H1 (cell line): ENCODE measurements at regions not wholly inside any gene's neighbourhood (a gene's known extent, or its start where the extent isn't known, plus 50 kb on each side); places are given as distances from the start of the nearest gene placed in this dataset.

ENCODE experiments used
- CTCF ChIP-seq, 3 experiments: IDR thresholded peaks; 1 replicate in 2 of 3; 2 replicates in 1 of 3; pipeline versions ENCODE4 v1.5.1 to v1.6.1; 2011; ENCODE audit warnings: low read length in 3 of 3, mild to moderate bottlenecking in 3 of 3, inconsistent platforms in 2 of 3, low read depth in 1 of 3, moderate library complexity in 1 of 3; ENCODE audit not compliant: insufficient read depth in 1 of 3; ENCODE audit errors: control extremely low read depth in 1 of 3
- EP300 ChIP-seq, 2 experiments: IDR thresholded peaks; 1 replicate in 1 of 2; 2 replicates in 1 of 2; pipeline ENCODE4 v1.6.1; 2011 to 2012; ENCODE audit warnings: low read depth in 2 of 2, low read length in 2 of 2, mild to moderate bottlenecking in 2 of 2, borderline replicate concordance in 1 of 2, inconsistent platforms in 1 of 2, moderate library complexity in 1 of 2
- GABPA ChIP-seq: IDR thresholded peaks from 2 replicates; pipeline ENCODE4 v1.6.1; 2011; ENCODE audit warnings: mild to moderate bottlenecking, low read length, moderate library complexity, borderline replicate concordance; ENCODE audit not compliant: insufficient read depth
- POLR2AphosphoS5 ChIP-seq: IDR thresholded peaks from 2 replicates; pipeline ENCODE4 v1.6.1; 2011; ENCODE audit warnings: low read depth, low read length
- RFX5 ChIP-seq: IDR thresholded peaks from 2 replicates; pipeline ENCODE4 v1.6.1; 2011; ENCODE audit warnings: low read depth, low read length, improper control_type of control experiment, borderline replicate concordance
- SUZ12 ChIP-seq: fragments of 200-600 bp; sonication (generic); IDR thresholded peaks from 2 replicates; pipeline ENCODE4 v1.6.1; 2012; ENCODE audit warnings: mild to moderate bottlenecking, inconsistent platforms, low read length, moderate library complexity, mixed read lengths

GRCh38 chr21:32120230-32120629, 158.6 kb downstream of the MIS18A start:
- TF ChIP-seq CTCF (IDR thresholded peaks at IDR 0.05; ENCODE audit: control extremely low read depth in 1 of 3, insufficient read depth in 1 of 3, low read depth in 1 of 3, low read length in 3 of 3) (no peak), GABPA (no peak), EP300 (IDR thresholded peaks at IDR 0.05; ENCODE audit: borderline replicate concordance in 1 of 2, low read depth in 2 of 2, low read length in 2 of 2) (no peak), SUZ12 (no peak), POLR2AphosphoS5 (no peak), RFX5 (no peak)
